ENCODE measurements at regions not wholly inside any gene's neighbourhood (a gene's known extent, or its start where the extent isn't known, plus 50 kb on each side); places are given as distances from the start of the nearest gene placed in this dataset.

DNA sequence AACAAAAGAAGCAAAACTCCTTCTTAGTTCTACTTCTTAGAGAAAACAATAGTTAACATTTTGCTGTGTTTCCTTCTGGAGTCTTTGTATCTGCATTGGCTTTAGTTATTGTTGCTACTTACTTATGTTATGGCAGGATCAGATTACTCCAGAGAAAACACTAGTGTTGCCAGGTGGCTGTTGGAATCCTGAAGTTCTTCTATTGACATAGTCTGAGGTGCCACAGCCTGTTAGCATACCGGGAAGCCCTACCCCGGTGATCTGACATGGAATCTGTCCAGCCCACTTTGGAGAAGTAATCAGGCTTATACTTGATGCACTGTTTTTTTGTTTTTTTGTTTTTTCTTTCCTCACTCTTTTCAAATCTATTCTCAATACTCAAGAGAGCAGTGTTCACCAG, 68.5 kb upstream of the CEP78 start:
- no peak for TF ChIP-seq EZH2 (IDR thresholded peaks at IDR 0.05)
- TF ChIP-seq, protein P1, sequence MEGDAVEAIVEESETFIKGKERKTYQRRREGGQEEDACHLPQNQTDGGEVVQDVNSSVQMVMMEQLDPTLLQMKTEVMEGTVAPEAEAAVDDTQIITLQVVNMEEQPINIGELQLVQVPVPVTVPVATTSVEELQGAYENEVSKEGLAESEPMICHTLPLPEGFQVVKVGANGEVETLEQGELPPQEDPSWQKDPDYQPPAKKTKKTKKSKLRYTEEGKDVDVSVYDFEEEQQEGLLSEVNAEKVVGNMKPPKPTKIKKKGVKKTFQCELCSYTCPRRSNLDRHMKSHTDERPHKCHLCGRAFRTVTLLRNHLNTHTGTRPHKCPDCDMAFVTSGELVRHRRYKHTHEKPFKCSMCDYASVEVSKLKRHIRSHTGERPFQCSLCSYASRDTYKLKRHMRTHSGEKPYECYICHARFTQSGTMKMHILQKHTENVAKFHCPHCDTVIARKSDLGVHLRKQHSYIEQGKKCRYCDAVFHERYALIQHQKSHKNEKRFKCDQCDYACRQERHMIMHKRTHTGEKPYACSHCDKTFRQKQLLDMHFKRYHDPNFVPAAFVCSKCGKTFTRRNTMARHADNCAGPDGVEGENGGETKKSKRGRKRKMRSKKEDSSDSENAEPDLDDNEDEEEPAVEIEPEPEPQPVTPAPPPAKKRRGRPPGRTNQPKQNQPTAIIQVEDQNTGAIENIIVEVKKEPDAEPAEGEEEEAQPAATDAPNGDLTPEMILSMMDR (IDR thresholded peaks at IDR 0.05): no peak

Data from neural progenitor cell (in vitro differentiated cells).